Mesendoderm (in vitro differentiated cells): ENCODE measurements at regions not wholly inside any gene's neighbourhood (a gene's known extent, or its start where the extent isn't known, plus 50 kb on each side); places are given as distances from the start of the nearest gene placed in this dataset.

ENCODE experiments used
- DNase-seq: peaks from one replicate; pipeline ENCODE4 v3.0.0; 2013
- H2AK5ac ChIP-seq: 2 replicates; pipeline ENCODE4 v1.6.1; 2013; ENCODE audit warnings: low read length, inconsistent platforms
- H2BK120ac ChIP-seq: 2 replicates; pipeline ENCODE4 v1.6.1; 2013; ENCODE audit warnings: low read depth, mild to moderate bottlenecking, low read length, moderate library complexity, mixed read lengths
- H2BK15ac ChIP-seq: replicated peaks from 2 replicates; pipeline ENCODE4 v1.6.1; 2013; ENCODE audit warnings: low read depth, mild to moderate bottlenecking, moderate library complexity
- H2BK5ac ChIP-seq: 2 replicates; pipeline ENCODE4 v1.6.1; 2013; ENCODE audit warnings: low read length, inconsistent platforms
- H3K18ac ChIP-seq: 2 replicates; pipeline ENCODE4 v1.6.1; 2013; ENCODE audit warnings: mild to moderate bottlenecking, low read length, mixed read lengths
- H3K23ac ChIP-seq: one replicate; pipeline ENCODE4 v1.6.1; 2013; ENCODE audit warnings: low read length
- H3K27ac ChIP-seq: 2 replicates; pipeline ENCODE4 v1.5.1; 2013; ENCODE audit warnings: low read depth, mild to moderate bottlenecking, inconsistent platforms, low read length, moderate library complexity
- H3K27me3 ChIP-seq: 2 replicates; pipeline ENCODE4 v1.6.1; 2013; ENCODE audit warnings: low read length, control low read depth, mild to moderate bottlenecking, inconsistent platforms; ENCODE audit not compliant: insufficient read depth, poor library complexity
- H3K36me3 ChIP-seq: 2 replicates; pipeline ENCODE4 v1.6.1; 2013; ENCODE audit warnings: low read length, inconsistent platforms; ENCODE audit not compliant: control insufficient read depth, insufficient read depth
- H3K4ac ChIP-seq: one replicate; pipeline ENCODE4 v1.6.1; 2013; ENCODE audit warnings: low read depth, mild to moderate bottlenecking, low read length, moderate library complexity
- H3K4me1 ChIP-seq: 2 replicates; pipeline ENCODE4 v1.6.1; 2013; ENCODE audit warnings: low read depth, low read length, inconsistent platforms; ENCODE audit not compliant: control insufficient read depth
- H3K4me2 ChIP-seq: 2 replicates; pipeline ENCODE4 v1.6.1; 2013; ENCODE audit warnings: low read length
- H3K4me3 ChIP-seq: 2 replicates; pipeline ENCODE4 v1.5.1; 2013; ENCODE audit warnings: mild to moderate bottlenecking, low read length
- H3K56ac ChIP-seq: one replicate; pipeline ENCODE4 v1.6.1; 2013; ENCODE audit warnings: low read length
- H3K79me1 ChIP-seq: 2 replicates; pipeline ENCODE4 v1.6.1; 2013; ENCODE audit warnings: low read length, inconsistent platforms
- H3K79me2 ChIP-seq: 2 replicates; pipeline ENCODE4 v1.6.1; 2013; ENCODE audit warnings: mild to moderate bottlenecking, low read length; ENCODE audit not compliant: control insufficient read depth, insufficient read depth
- H3K9ac ChIP-seq: 2 replicates; pipeline ENCODE4 v1.6.1; 2013; ENCODE audit warnings: low read length, inconsistent platforms
- H4K5ac ChIP-seq: one replicate; pipeline ENCODE4 v1.6.1; 2013; ENCODE audit warnings: low read length
- H4K8ac ChIP-seq: one replicate; pipeline ENCODE4 v1.6.1; 2013; ENCODE audit warnings: low read depth, mild to moderate bottlenecking, control low read depth, low read length, moderate library complexity
- WGBS: extraction: QIAGEN DNeasy Blood & Tissue Kit; methylation state at CpG from one replicate; pipeline ENCODE4 v1.1.7; 2013; ENCODE audit warnings: low lambda C conversion rate, missing lambda C conversion rate; ENCODE audit not compliant: insufficient coverage; ENCODE audit errors: extremely low coverage; 5-methylcytosine and 5-hydroxymethylcytosine counted together

DNA sequence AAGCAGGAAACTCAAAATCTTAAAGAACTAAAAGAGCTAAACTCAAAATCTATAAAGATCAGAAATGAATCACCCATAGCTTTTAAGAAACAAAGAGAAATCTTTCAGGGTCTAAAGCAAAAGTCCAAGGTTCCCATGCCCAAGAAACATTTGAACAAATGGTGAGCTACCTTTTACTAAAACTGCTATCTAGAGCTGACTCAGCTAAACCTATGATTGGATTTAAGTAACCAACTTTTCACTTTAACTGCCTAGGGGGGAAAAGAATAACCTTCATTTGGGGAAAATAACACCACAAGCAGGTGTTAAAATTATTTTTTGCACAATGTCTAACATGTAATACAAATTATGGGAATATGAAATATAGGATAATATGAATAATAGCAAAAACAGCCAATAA lies 328.4 kb downstream of the PHF14 start:
- no peaks in the 10 kb centered on the region for H3K36me3 ChIP-seq
- H2AK5ac ChIP-seq = no peak overlapping the region
- H3K4me2 ChIP-seq = no peak overlapping the region
- H2BK120ac ChIP-seq = no peak overlapping the region
- H3K79me2 ChIP-seq = no peaks in the 10 kb centered on the region
- H2BK5ac ChIP-seq = no peak overlapping the region
- H3K56ac ChIP-seq = no peak overlapping the region
- no peak overlapping the region for H3K23ac ChIP-seq
- H3K79me1 ChIP-seq = no peaks in the 10 kb centered on the region
- no peak for DNase-seq
- no peak overlapping the region for H4K8ac ChIP-seq
- no peak overlapping the region for H3K4ac ChIP-seq
- H3K18ac ChIP-seq = no peak overlapping the region
- H2BK15ac ChIP-seq = no peak overlapping the region
- H3K9ac ChIP-seq = no peak overlapping the region
- no peak overlapping the region for H4K5ac ChIP-seq
- H3K4me3 ChIP-seq = no peak overlapping the region
- no peaks in the 10 kb centered on the region for H3K27me3 ChIP-seq
- no peaks in the 10 kb centered on the region for H3K4me1 ChIP-seq
- H3K27ac ChIP-seq = no peak overlapping the region

DNA sequence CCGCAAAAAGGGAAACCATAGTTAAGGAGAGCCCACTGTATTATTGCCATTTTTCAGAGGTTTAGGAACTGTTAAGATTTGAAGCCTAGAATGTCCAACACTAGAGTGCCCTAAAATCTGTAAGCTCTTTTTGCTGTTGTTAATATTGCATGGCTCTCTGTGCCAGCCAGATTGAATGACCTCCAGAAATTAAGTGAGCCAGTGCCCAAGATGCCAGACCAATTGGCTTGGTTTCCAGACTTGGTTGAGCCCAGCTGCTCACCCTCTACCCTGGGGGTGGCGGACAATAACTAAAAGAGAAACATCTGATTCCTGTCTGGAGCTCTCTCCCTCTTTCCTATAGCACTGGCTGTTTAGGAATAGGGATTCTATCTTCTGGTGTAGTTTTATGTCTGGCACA lies 340.1 kb downstream of the PHF14 start:
- DNase-seq = no peak
- Histone ChIP-seq H3K18ac (no peak overlapping the region), H2BK15ac (no peak overlapping the region), H2AK5ac (no peak overlapping the region), H3K4ac (no peak overlapping the region), H3K27ac (no peak overlapping the region), H2BK5ac (no peak overlapping the region), H3K9ac (no peak overlapping the region), H3K4me3 (no peak overlapping the region), H3K36me3 (no peaks in the 10 kb centered on the region), H2BK120ac (no peak overlapping the region), H3K27me3 (no peaks in the 10 kb centered on the region), H3K4me2 (no peak overlapping the region), H4K5ac (no peak overlapping the region), H3K23ac (no peak overlapping the region), H3K4me1 (no peaks in the 10 kb centered on the region), H3K56ac (no peak overlapping the region), H4K8ac (no peak overlapping the region), H3K79me2 (no peaks in the 10 kb centered on the region), H3K79me1 (no peaks in the 10 kb centered on the region)
- WGBS = no CpG with 5 or more reads among the region's 2 CpGs

DNA sequence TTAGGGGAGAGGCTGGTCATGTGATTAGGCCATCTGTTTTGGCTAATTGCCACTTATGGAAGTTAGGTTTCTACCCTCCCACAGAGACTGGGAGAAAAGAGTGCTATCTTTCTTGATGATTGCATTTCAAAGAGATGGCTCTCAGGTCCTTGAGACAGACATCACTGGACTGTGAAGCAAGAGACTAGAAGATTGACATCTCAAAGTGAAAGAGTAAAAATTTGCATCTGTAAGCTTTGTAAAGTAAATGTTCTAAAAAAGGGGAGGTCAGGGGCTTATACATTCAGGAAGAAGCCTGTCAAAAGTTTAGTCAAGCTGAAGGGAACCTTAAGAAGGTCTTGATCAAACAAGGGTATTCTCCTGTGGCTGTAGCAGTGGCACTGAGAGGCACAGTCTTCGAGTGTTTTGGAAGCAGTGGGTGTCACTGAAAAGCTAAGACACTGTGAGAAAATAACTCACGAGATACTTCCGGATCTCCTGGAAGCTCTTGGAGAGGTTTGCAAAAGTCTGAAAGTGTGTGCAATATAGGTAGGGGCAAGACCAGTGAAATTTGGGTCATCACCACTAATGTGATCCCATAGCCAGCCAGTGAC lies 342.1 kb downstream of the PHF14 start:
- Histone ChIP-seq H4K8ac (no peak overlapping the region), H3K56ac (no peak overlapping the region), H3K27ac (no peak overlapping the region), H3K18ac (no peak overlapping the region), H2BK120ac (no peak overlapping the region), H2BK5ac (no peak overlapping the region), H3K4me1 (no peaks in the 10 kb centered on the region), H4K5ac (no peak overlapping the region), H2AK5ac (no peak overlapping the region), H3K4me2 (no peak overlapping the region), H3K9ac (no peak overlapping the region), H3K79me1 (no peaks in the 10 kb centered on the region), H3K4me3 (no peak overlapping the region), H2BK15ac (no peak overlapping the region), H3K4ac (no peak overlapping the region), H3K79me2 (no peaks in the 10 kb centered on the region), H3K23ac (no peak overlapping the region), H3K27me3 (no peaks in the 10 kb centered on the region), H3K36me3 (no peaks in the 10 kb centered on the region)
- DNase-seq = peak; percentile 26
- WGBS = no CpG with 5 or more reads among the region's 3 CpGs

DNA sequence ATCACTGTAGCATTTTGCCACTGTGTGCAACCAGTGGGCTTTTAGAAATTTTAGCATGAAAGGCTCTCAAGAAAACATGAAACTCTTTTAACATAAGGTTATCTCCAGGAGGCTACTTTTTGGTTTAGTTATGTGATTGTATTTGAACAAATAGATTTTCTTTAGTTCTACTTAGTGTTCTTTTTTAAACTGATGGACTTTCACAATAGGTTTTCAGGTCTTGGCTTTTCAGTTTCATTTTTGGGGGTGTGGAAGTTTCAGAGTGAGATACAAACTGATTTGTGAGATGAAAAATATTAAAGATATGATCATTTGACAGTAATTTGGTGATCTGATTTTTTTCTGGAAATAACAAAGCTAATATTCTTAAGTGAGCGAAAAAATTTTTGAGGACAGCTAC lies 344.1 kb downstream of the PHF14 start:
- H3K18ac ChIP-seq = no peak overlapping the region
- WGBS = no CpG with 5 or more reads among the region's 1 CpG
- DNase-seq = no peak

DNA sequence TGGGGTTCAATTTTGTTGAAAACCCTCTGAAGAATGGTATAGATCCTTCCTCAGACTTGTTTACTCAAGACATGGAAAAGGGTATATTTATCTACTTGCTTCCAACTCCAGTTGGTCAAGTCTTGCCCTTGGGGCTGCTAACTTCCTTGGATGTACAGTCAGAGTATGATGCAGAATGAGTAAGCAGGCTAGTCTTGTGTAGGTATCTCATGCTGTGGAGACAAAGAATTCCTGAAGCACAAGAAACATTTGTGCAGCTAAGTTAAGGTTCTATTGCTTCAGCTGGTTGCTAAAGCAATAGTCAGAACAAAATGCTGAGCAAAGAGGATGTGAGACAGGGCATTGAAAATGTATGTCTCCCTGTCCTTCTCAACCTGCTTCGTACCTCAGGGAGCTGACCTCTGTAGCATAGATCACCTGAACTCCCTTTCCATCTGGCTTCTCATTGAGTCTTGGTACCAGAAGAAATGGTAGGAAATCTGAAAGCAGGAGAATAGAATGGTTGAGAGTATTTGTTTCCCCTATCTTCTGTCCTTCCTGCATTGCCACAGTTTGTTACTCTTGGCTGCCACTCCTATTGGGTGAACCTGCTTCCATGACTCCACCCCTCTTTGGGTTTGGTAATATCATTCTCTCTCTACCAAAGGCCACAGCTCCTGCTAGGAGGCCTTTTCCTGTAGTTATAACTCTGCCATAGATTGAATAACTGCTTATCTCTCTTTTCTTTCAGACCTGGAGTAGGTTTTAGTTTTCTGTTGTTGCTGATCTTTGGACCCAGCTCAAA lies 346.0 kb downstream of the PHF14 start:
- DNase-seq = no peak
- Histone ChIP-seq H3K23ac (no peak overlapping the region), H2BK5ac (no peak overlapping the region), H3K79me1 (no peaks in the 10 kb centered on the region), H3K4me3 (no peak overlapping the region), H3K4me2 (no peak overlapping the region), H3K56ac (no peak overlapping the region), H2BK15ac (no peak overlapping the region), H4K5ac (no peak overlapping the region), H4K8ac (no peak overlapping the region), H3K18ac (no peak overlapping the region), H2AK5ac (no peak overlapping the region), H3K27me3 (no peaks in the 10 kb centered on the region), H3K4ac (no peak overlapping the region), H3K9ac (no peak overlapping the region), H3K36me3 (no peaks in the 10 kb centered on the region), H3K79me2 (no peaks in the 10 kb centered on the region), H3K27ac (no peak overlapping the region), H2BK120ac (no peak overlapping the region), H3K4me1 (no peaks in the 10 kb centered on the region)
- no CpG with 5 or more reads among the region's 1 CpG for WGBS

More for the DNA sequence above, 344.1 kb downstream of the PHF14 start:
- Histone ChIP-seq H3K9ac (no peak overlapping the region), H3K4me1 (no peaks in the 10 kb centered on the region), H3K4me3 (no peak overlapping the region), H2BK5ac (no peak overlapping the region), H2AK5ac (no peak overlapping the region), H3K4me2 (no peak overlapping the region), H4K8ac (no peak overlapping the region), H3K56ac (no peak overlapping the region), H4K5ac (no peak overlapping the region), H2BK15ac (no peak overlapping the region), H3K4ac (no peak overlapping the region), H3K23ac (no peak overlapping the region), H3K27me3 (no peaks in the 10 kb centered on the region), H3K36me3 (no peaks in the 10 kb centered on the region), H2BK120ac (no peak overlapping the region), H3K79me1 (no peaks in the 10 kb centered on the region), H3K79me2 (no peaks in the 10 kb centered on the region), H3K27ac (no peak overlapping the region)
